SU-DHL-6 (cell line): ENCODE measurements at regions not wholly inside any gene's neighbourhood (a gene's known extent, or its start where the extent isn't known, plus 50 kb on each side); places are given as distances from the start of the nearest gene placed in this dataset.
"Not testable (repeated sequence)": the region's sequence is repeated elsewhere in the genome, so short reads cannot be mapped to it uniquely, and the experiment has no call there.

Source experiments
- EZH2phosphoT487 ChIP-seq: fragments of 200-600 bp; sonication (generic), shearing (Covaris generic); conservative IDR thresholded peaks from 2 replicates; pipeline ENCODE4 v1.6.1; 2018; ENCODE audit warnings: mild to moderate bottlenecking, antibody characterized with exemption, low read length, moderate library complexity, mixed read lengths
- TF ChIP-seq, protein P1 (sequence below): fragments of 200-600 bp; sonication (generic); IDR thresholded peaks from one replicate; pipeline ENCODE4 v1.5.1; 2017; ENCODE audit warnings: antibody characterized with exemption, mild to moderate bottlenecking, low read length, moderate library complexity; ENCODE audit not compliant: insufficient read depth, poor library complexity, severe bottlenecking

- TF ChIP-seq, protein P1, sequence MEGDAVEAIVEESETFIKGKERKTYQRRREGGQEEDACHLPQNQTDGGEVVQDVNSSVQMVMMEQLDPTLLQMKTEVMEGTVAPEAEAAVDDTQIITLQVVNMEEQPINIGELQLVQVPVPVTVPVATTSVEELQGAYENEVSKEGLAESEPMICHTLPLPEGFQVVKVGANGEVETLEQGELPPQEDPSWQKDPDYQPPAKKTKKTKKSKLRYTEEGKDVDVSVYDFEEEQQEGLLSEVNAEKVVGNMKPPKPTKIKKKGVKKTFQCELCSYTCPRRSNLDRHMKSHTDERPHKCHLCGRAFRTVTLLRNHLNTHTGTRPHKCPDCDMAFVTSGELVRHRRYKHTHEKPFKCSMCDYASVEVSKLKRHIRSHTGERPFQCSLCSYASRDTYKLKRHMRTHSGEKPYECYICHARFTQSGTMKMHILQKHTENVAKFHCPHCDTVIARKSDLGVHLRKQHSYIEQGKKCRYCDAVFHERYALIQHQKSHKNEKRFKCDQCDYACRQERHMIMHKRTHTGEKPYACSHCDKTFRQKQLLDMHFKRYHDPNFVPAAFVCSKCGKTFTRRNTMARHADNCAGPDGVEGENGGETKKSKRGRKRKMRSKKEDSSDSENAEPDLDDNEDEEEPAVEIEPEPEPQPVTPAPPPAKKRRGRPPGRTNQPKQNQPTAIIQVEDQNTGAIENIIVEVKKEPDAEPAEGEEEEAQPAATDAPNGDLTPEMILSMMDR: not testable (repeated sequence)
- TF ChIP-seq EZH2phosphoT487: not testable (repeated sequence)
Observed at GRCh38 chr15:20277451-20277850, 264.1 kb downstream of the GOLGA6L6 start.
